H1 (cell line): ENCODE measurements at regions not wholly inside any gene's neighbourhood (a gene's known extent, or its start where the extent isn't known, plus 50 kb on each side); places are given as distances from the start of the nearest gene placed in this dataset.
"Not testable (repeated sequence)": the region's sequence is repeated elsewhere in the genome, so short reads cannot be mapped to it uniquely, and the experiment has no call there.

Experiments used
- CTCF ChIA-PET: fragments of 300-600 bp; sonication (Branson Sonifier 250); formaldehyde crosslinking; loops from one replicate; lab custom pipeline; 2021; ENCODE audit not compliant: partially characterized antibody; lab: Charles Lee
- POLR2A ChIA-PET: fragments of 300-600 bp; sonication (Branson Sonifier 250); formaldehyde crosslinking; loops from one replicate; lab custom pipeline; 2021; ENCODE audit warnings: inconsistent platforms; ENCODE audit not compliant: partially characterized antibody; lab: Charles Lee
- DNase-seq, 2 experiments: peaks; one replicate each; pipeline versions ENCODE4 v3.0.0 to v3.0.0-alpha.2; 2010 to 2022; ENCODE audit warnings: low spot score in 2 of 2, low read depth in 1 of 2, mixed read lengths in 1 of 2
- FAIRE-seq: peaks from 2 replicates; lab custom pipeline; 2011; peaks lifted over from hg19 to GRCh38; lab: Jason Lieb, UNC
- H2AFZ ChIP-seq: 2 replicates; pipeline ENCODE4 v1.8.1; 2012; ENCODE audit warnings: low read length, inconsistent platforms
- H2AK5ac ChIP-seq: 2 replicates; pipeline ENCODE4 v1.6.1; 2013; ENCODE audit warnings: low read depth, low read length
- H2BK120ac ChIP-seq: replicated peaks from 2 replicates; pipeline ENCODE3; 2013; ENCODE audit warnings: low read depth, low read length, inconsistent platforms
- H2BK12ac ChIP-seq: 2 replicates; pipeline ENCODE4 v1.6.1; 2013; ENCODE audit warnings: low read depth, low read length
- H2BK15ac ChIP-seq: 2 replicates; pipeline ENCODE4 v1.6.1; 2013; ENCODE audit warnings: low read length
- H2BK20ac ChIP-seq: 2 replicates; pipeline ENCODE4 v1.6.1; 2013; ENCODE audit warnings: low read length
- H2BK5ac ChIP-seq: 2 replicates; pipeline ENCODE4 v1.6.1; 2013; ENCODE audit warnings: low read depth, low read length
- H3K14ac ChIP-seq: 2 replicates; pipeline ENCODE4 v1.6.1; 2013; ENCODE audit warnings: inconsistent platforms; ENCODE audit not compliant: insufficient read length
- H3K18ac ChIP-seq: 2 replicates; pipeline ENCODE4 v1.6.1; 2013; ENCODE audit warnings: low read length; ENCODE audit errors: extremely low read depth
- H3K23ac ChIP-seq: 2 replicates; pipeline ENCODE4 v1.6.1; 2013; ENCODE audit warnings: inconsistent platforms; ENCODE audit not compliant: insufficient read length
- H3K23me2 ChIP-seq: 2 replicates; pipeline ENCODE4 v1.6.1; 2013; ENCODE audit warnings: low read depth, low read length
- H3K27ac ChIP-seq: 2 replicates; pipeline ENCODE4 v1.6.1; 2011; ENCODE audit warnings: low read depth, low read length, inconsistent platforms
- H3K27me3 ChIP-seq, 4 experiments: replicated peaks in 1 of 4; 1 replicate in 1 of 4; 2 replicates in 3 of 4; pipeline versions ENCODE4 v1.6.1 to v1.8.1; 2011 to 2013; ENCODE audit warnings: low read length in 3 of 4, mild to moderate bottlenecking in 3 of 4, inconsistent platforms in 2 of 4, mixed read lengths in 2 of 4, moderate library complexity in 1 of 4; ENCODE audit not compliant: control insufficient read depth in 3 of 4, insufficient read depth in 3 of 4; ENCODE audit errors: extremely low read depth in 1 of 4
- H3K36me3 ChIP-seq, 4 experiments: 2 replicates each; pipeline versions ENCODE4 v1.6.1 to v1.8.1; 2011 to 2013; ENCODE audit warnings: mild to moderate bottlenecking in 4 of 4, low read length in 3 of 4, moderate library complexity in 2 of 4, control low read depth in 1 of 4, inconsistent platforms in 1 of 4; ENCODE audit not compliant: insufficient read depth in 4 of 4, control insufficient read depth in 2 of 4
- H3K4ac ChIP-seq: replicated peaks from 2 replicates; pipeline ENCODE3; 2013; ENCODE audit warnings: low read length, low read depth, mixed read lengths, inconsistent platforms; ENCODE audit not compliant: insufficient read length
- H3K4me1 ChIP-seq, 4 experiments: replicated peaks in 1 of 4; 1 replicate in 1 of 4; 2 replicates in 3 of 4; pipeline versions ENCODE4 v1.6.1 to v1.8.1; 2011 to 2013; ENCODE audit warnings: low read length in 3 of 4, inconsistent platforms in 2 of 4, mixed read lengths in 1 of 4; ENCODE audit not compliant: insufficient read depth in 4 of 4, control insufficient read depth in 3 of 4
- H3K4me2 ChIP-seq, 2 experiments: 2 replicates each; pipeline versions ENCODE4 v1.6.1 to v1.8.1; 2011 to 2013; ENCODE audit warnings: low read depth in 2 of 2, low read length in 2 of 2, control low read depth in 1 of 2, inconsistent platforms in 1 of 2, mild to moderate bottlenecking in 1 of 2; ENCODE audit not compliant: insufficient read depth in 1 of 2
- H3K4me3 ChIP-seq, 4 experiments: fragments of 200-600, 300-600 bp in 1 of 4; sonication (generic), shearing (Covaris generic), sonication (Bioruptor Twin) in 1 of 4; 2 replicates each; pipeline versions ENCODE4 v1.5.1 to v1.8.1; 2011 to 2016; ENCODE audit warnings: low read length in 4 of 4, low read depth in 3 of 4, control low read depth in 2 of 4, inconsistent platforms in 2 of 4, mild to moderate bottlenecking in 2 of 4, mixed read lengths in 1 of 4, moderate library complexity in 1 of 4; ENCODE audit not compliant: insufficient read depth in 2 of 4; ENCODE audit errors: extremely low read depth in 1 of 4
- H3K56ac ChIP-seq: replicated peaks from 2 replicates; pipeline ENCODE3; 2013; ENCODE audit warnings: low read depth, mild to moderate bottlenecking, mixed read lengths, low read length, inconsistent platforms; ENCODE audit not compliant: insufficient read length
- H3K79me1 ChIP-seq: 2 replicates; pipeline ENCODE4 v1.6.1; 2013; ENCODE audit warnings: low read depth, low read length, control low read depth
- H3K79me2 ChIP-seq, 2 experiments: 2 replicates each; pipeline versions ENCODE4 v1.6.1 to v1.8.1; 2012 to 2013; ENCODE audit warnings: low read length in 2 of 2, mild to moderate bottlenecking in 2 of 2, inconsistent platforms in 1 of 2; ENCODE audit not compliant: insufficient read depth in 2 of 2, control insufficient read depth in 1 of 2
- H3K9ac ChIP-seq, 4 experiments: replicated peaks in 1 of 4; 1 replicate in 1 of 4; 2 replicates in 3 of 4; pipeline versions ENCODE4 v1.6.1 to v1.8.1; 2011 to 2013; ENCODE audit warnings: low read depth in 3 of 4, low read length in 3 of 4, control low read depth in 2 of 4, mild to moderate bottlenecking in 2 of 4, moderate library complexity in 2 of 4, inconsistent platforms in 1 of 4; ENCODE audit errors: extremely low read depth in 1 of 4
- H3K9me3 ChIP-seq, 2 experiments: 2 replicates each; pipeline versions ENCODE4 v1.6.1 to v1.8.1; 2012 to 2013; ENCODE audit warnings: mild to moderate bottlenecking in 2 of 2, moderate library complexity in 2 of 2, control low read depth in 1 of 2, inconsistent platforms in 1 of 2, low read depth in 1 of 2, low read length in 1 of 2, mixed read lengths in 1 of 2; ENCODE audit not compliant: insufficient read depth in 2 of 2
- H4K20me1 ChIP-seq, 2 experiments: replicated peaks in 1 of 2; 2 replicates each; pipeline versions ENCODE3 to v1.8.1; 2011 to 2013; ENCODE audit warnings: inconsistent platforms in 2 of 2, low read length in 2 of 2, mild to moderate bottlenecking in 1 of 2; ENCODE audit not compliant: insufficient read depth in 2 of 2, control insufficient read depth in 1 of 2
- H4K5ac ChIP-seq: 2 replicates; pipeline ENCODE4 v1.6.1; 2013; ENCODE audit warnings: low read length, low read depth, mixed read lengths, inconsistent platforms; ENCODE audit not compliant: insufficient read length
- H4K8ac ChIP-seq: 2 replicates; pipeline ENCODE4 v1.8.0; 2013; ENCODE audit warnings: mild to moderate bottlenecking, moderate library complexity, low read length, inconsistent platforms; ENCODE audit not compliant: insufficient read depth; ENCODE audit errors: extremely low read depth
- H4K91ac ChIP-seq: replicated peaks from 2 replicates; pipeline ENCODE3; 2013; ENCODE audit warnings: low read length, mixed read lengths, inconsistent platforms; ENCODE audit not compliant: insufficient read length

- DNase-seq, H3K9me3 ChIP-seq, H2BK5ac ChIP-seq, H2BK120ac ChIP-seq, H2AK5ac ChIP-seq, H3K4me2 ChIP-seq, H3K14ac ChIP-seq, H2AFZ ChIP-seq, H3K4me1 ChIP-seq, H3K79me1 ChIP-seq, H3K4ac ChIP-seq, H3K27me3 ChIP-seq, H2BK15ac ChIP-seq, H3K56ac ChIP-seq, H3K4me3 ChIP-seq, H4K5ac ChIP-seq, H3K23me2 ChIP-seq, H3K27ac ChIP-seq, POLR2A ChIA-PET, H3K9ac ChIP-seq, H3K79me2 ChIP-seq, H2BK20ac ChIP-seq, H3K18ac ChIP-seq, H3K36me3 ChIP-seq, H4K91ac ChIP-seq, H4K20me1 ChIP-seq, H3K23ac ChIP-seq, H2BK12ac ChIP-seq, FAIRE-seq, H4K8ac ChIP-seq, CTCF ChIA-PET: not testable (repeated sequence)
Observed at GRCh38 chr5:60473027-60473426, 226.9 kb downstream of the DEPDC1B start.
